Mononuclear cell (primary cell): ENCODE measurements at regions not wholly inside any gene's neighbourhood (a gene's known extent, or its start where the extent isn't known, plus 50 kb on each side); places are given as distances from the start of the nearest gene placed in this dataset.
"Not testable (repeated sequence)": the region's sequence is repeated elsewhere in the genome, so short reads cannot be mapped to it uniquely, and the experiment has no call there.

Experiments
- H3K27me3 ChIP-seq: 2 replicates; pipeline ENCODE4 v1.6.0; 2011; ENCODE audit warnings: low read length, control low read depth; ENCODE audit not compliant: insufficient read depth
- H3K4me1 ChIP-seq: 2 replicates; pipeline ENCODE4 v1.5.1; 2011; ENCODE audit warnings: mild to moderate bottlenecking, low read length, control low read depth; ENCODE audit not compliant: insufficient read depth
- H3K4me3 ChIP-seq: 2 replicates; pipeline ENCODE4 v1.5.1; 2011; ENCODE audit warnings: mild to moderate bottlenecking, low read length, moderate library complexity
- H3K9me3 ChIP-seq: 2 replicates; pipeline ENCODE4 v1.5.1; 2011; ENCODE audit warnings: low read depth, mild to moderate bottlenecking, control low read depth, low read length

DNA sequence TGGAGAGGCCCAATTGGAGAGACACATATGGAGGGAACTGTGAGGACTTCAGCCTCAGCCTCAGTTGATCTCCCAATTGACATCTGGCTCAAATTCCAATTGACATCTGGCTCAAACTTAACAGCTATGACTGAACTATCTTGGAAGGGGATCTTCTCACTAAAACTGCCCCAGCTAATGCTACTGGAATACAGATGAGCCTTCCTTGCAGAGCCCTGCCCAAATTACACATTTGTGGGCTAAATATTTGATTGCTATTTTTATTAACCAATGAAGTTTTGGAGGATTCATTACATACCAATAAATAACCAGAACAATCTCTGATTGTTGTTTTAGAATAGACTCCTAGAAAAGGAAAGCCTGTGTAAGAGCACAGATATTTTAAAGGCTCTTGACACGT, 189.0 kb upstream of the THUMPD2 start:
- no peaks in the 10 kb centered on the region for H3K9me3 ChIP-seq
- no peaks in the 10 kb centered on the region for H3K27me3 ChIP-seq
- no peak overlapping the region for H3K4me3 ChIP-seq
- H3K4me1 ChIP-seq: no peaks in the 10 kb centered on the region

DNA sequence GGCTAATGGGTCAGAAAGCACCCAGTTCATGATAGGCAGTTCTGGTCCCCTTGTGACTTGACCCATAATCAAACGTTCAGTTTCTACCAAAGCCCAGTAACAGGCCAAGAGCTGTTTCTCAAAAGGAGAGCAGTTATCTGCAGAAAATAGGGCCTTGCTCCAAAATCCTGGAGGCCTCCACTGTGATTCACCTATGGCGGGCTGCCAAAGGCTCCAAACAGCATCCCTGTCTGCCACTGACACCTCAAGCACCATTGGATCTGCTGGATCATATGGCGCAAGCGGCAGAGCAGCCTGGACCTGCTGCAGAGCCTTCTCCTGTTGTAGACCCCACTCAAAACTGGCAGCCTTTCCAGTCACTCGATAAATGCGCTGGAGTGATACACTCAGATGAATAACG, 181.6 kb upstream of the THUMPD2 start:
- not testable (repeated sequence) for H3K4me1 ChIP-seq, H3K9me3 ChIP-seq, H3K4me3 ChIP-seq, H3K27me3 ChIP-seq

DNA sequence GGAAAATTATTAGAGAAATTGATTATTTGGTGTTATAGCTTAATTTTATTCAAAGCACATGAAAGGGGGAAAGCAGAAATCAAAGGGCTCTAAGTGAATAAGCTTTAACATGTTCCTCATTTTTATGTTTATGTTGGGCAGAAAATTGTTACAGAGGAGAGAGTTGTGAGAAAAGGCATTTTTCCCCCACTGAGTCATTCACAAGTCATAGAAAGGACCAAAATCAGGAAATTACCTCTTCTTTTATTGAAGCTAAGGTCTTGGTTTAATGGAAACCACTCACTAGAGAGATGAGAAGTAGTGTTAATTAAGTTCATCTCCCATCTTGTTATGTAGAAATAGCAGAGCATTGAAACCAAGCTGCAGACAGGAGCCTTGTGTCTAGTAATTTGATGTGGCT, 175.3 kb upstream of the THUMPD2 start:
- Histone ChIP-seq H3K4me3 (no peak overlapping the region), H3K9me3 (no peaks in the 10 kb centered on the region), H3K4me1 (no peaks in the 10 kb centered on the region), H3K27me3 (no peaks in the 10 kb centered on the region)

DNA sequence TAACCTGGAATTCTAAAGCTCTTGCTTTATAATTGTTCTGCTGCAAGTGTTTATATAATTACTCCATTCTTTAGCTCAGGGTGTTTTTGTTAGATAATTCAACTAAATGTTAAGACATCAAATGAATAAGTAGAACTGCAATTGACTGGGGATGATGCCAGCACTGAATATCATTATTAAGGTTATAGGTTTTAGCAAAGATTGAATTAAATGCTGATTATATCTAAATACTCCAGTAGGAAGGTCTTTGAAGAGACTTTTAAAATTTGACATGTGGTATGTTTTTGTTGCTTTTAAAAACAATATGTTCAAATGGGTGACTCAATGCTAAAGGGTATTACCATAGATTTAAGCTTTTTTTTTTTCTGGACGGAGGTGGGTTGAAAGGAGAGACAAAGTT, 170.1 kb upstream of the THUMPD2 start:
- no peaks in the 10 kb centered on the region for H3K9me3 ChIP-seq
- no peak overlapping the region for H3K4me3 ChIP-seq
- no peaks in the 10 kb centered on the region for H3K4me1 ChIP-seq
- H3K27me3 ChIP-seq: no peaks in the 10 kb centered on the region

DNA sequence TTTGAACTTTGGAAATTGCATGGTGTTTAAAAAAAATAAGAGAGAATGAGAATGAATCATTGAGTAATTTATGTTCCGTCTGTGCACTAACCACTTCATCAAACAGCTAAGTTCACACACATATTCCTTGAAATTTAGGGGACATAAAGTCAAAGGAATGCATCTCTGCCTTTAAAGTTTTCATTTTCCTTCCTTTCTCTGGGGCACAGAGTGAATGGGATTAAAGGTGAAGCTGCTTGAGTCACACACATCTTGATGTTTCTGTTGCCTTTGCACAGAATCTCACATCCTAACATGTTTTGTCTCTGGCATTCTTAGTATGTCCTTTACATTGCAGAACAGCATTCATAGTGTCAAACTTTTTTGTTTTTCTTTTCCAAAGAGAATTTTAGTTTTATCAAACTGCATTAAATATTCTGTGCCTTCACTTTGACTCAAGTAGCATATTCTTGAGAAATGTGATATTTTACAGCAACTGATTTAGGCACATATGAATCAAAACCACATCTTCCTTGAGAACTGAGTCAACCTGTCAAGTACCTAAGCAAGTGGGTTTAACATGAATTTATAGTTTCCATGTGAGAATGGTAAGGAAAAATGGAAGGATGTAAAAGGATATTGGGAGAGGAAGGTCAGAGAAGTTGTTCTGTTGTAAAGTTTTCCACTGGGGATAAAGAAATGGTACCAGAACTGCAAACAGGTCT, 169.1 kb upstream of the THUMPD2 start:
- Histone ChIP-seq H3K4me3 (no peak overlapping the region), H3K27me3 (no peaks in the 10 kb centered on the region), H3K9me3 (no peaks in the 10 kb centered on the region)

DNA sequence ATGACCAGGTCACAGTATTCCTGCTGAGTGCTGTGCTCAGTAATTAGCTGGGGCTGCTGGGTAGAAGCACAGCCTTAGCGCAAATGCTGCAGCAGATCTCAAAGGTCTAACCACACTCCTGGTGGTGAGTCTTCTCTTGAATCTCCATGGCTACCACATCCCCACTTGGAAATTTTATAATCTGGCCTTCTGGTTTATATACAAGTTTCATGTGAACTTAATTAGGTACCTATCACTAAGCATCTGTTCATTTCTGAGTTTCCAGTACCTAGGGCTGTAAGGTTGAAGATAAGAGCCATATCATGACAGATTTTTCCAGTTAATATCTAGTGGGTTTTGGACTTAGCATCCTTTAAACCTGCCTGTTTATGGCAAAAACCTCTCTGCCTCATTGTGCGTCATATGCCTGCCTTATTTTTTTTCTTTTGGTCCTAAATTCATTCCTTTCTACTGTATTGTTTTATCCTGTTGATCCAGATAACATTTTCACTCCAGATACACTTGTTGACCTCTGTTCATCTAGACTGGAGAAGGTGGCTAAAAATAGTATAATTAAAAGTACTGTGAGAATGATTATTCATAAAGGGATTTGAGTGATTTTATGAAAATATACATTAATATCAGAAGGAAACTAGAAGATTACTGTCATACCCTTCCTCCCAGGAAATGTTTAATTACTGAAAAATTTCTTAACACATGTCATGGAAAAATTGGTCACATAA, 168.4 kb upstream of the THUMPD2 start:
- H3K4me1 ChIP-seq: no peaks in the 10 kb centered on the region
- no peaks in the 10 kb centered on the region for H3K9me3 ChIP-seq
- no peaks in the 10 kb centered on the region for H3K27me3 ChIP-seq
- H3K4me3 ChIP-seq: no peak overlapping the region

More for the DNA sequence above, 169.1 kb upstream of the THUMPD2 start:
- H3K4me1 ChIP-seq: no peaks in the 10 kb centered on the region

DNA sequence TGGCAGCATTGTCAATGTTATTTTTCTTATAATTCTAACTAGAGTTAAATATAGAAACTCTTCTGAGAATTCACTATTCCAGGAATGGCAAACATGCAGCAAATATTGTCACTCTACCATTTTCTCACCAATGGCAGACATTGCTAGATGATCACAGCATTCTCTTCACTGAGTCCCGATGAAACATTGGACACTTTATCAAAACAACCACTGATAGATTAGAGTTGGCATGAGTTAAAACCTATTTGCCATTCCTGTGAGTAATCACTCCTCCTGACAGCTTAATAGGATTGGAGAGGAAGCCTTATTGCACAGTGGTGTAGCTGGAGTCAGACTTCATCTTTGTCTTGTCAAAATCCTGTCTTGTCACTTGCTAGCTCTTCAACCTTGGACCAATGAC, 163.9 kb upstream of the THUMPD2 start:
- no peak overlapping the region for H3K4me3 ChIP-seq
- no peaks in the 10 kb centered on the region for H3K9me3 ChIP-seq
- H3K4me1 ChIP-seq: no peaks in the 10 kb centered on the region
- H3K27me3 ChIP-seq: no peaks in the 10 kb centered on the region

DNA sequence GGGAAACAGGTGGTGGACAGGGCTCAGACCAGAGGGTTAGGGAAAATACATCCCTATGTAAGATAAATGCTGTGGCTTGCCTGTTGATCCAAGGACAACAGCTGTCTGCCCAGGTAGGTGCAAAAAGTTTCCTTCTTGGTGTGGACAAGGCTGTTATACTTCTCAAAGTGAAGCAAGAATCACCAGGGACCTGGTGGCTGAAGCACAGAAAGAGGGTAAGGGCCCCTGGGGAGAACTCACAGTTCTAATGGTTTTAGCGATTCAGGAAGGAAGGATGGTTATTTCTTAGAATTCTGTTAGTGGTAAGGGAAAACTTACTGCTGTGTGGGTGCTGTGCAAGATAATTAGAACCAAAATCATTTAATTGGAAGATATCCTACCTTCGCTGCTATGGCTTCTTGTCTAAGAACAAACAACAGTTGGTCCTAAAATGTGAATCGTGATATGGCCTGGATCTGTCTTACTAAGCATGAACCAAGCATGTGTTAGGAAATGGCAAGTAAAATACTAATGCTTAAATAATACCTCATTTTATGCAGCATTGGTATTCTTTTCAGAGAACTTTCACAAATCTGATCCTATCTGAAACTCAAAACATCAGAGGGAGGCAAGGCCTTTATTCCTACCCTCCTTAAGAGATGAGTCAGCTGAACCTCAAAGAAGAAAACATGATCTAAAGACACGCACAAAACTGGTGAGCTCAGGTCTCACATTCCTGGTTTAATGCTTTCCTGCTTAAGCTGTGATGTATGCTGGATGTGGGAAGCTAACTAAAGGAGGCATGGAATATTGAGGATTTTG, 159.2 kb upstream of the THUMPD2 start:
- Histone ChIP-seq H3K4me1 (no peaks in the 10 kb centered on the region), H3K4me3 (no peak overlapping the region), H3K9me3 (no peaks in the 10 kb centered on the region), H3K27me3 (no peaks in the 10 kb centered on the region)

DNA sequence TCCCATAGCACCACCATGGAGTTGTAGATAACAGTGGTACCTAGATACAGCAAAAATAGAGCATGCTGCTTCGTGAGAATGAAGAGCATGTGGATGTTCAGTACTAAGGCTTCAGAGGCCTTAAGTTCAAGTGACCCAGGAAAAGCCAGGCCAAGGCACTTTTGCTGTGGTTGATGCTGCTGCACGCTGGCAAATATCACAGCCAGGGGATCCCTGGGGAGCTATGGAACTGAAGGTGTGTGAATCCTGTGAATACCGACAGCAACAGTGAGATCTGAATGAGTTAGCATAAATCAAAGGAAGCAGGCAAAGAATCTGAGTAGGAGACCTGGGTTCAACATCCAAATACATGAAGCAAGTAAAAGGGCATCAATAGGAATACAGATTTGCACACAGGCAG, 158.6 kb upstream of the THUMPD2 start:
- Histone ChIP-seq H3K4me3 (no peak overlapping the region), H3K27me3 (no peaks in the 10 kb centered on the region), H3K4me1 (no peaks in the 10 kb centered on the region), H3K9me3 (no peaks in the 10 kb centered on the region)

DNA sequence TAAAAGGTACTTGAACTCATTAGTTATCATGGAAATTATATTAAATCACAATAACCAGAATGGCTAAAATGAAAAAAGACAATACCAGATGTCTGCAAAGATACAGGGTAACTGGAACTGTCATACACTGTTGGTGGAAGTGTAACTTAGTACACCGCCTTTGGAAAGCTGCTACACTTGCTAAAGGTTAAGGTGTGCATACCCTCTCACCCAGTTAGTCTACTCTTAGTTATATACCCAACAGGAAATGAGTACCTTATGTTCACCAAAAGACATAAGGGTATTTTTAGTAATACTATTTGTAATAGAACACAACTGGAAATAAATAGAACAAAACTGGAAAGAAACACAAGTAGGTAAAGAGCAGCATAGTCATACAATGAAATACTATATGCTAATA, 155.8 kb upstream of the THUMPD2 start:
- Histone ChIP-seq H3K4me3 (no peak overlapping the region), H3K9me3 (no peaks in the 10 kb centered on the region), H3K27me3 (no peaks in the 10 kb centered on the region), H3K4me1 (no peaks in the 10 kb centered on the region)

DNA sequence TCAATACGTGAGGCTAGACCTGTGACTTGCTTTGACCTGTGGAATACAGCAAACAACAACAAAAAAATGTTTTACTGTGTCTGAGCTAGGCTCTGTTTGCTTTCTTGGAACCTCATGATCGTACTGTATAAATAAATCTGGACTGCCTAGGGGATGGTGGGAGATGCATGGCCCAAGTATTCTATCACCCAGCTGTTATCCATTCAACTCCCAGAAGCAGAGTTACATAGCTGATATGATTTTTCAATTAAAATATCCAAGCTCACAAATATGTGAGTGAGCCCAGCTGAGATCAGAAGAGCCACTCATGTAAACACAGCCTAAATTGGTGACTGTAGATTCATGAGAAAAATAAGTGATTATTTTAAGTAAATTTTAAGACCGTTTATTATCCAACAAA, 154.1 kb upstream of the THUMPD2 start:
- no peaks in the 10 kb centered on the region for H3K4me1 ChIP-seq
- no peak overlapping the region for H3K4me3 ChIP-seq
- H3K9me3 ChIP-seq: no peaks in the 10 kb centered on the region
- H3K27me3 ChIP-seq: no peaks in the 10 kb centered on the region

DNA sequence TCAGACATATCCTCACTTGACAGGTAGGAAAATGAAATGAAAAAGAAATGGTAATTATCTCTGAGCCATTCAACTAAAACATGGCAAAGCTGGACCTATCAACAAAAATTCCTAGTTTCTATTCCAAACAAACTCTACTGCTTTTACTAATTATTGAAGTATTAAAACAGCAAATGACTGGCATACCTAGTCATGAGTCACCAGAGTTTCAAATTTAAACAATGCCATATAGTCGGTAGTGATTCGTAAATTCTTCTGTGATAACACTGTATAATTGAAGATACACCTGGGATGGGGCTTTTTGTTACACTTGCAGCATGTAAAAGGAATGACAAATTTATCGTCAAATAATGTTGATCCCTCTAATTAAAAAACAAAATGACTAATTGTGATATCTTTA, 153.1 kb upstream of the THUMPD2 start:
- no peak overlapping the region for H3K4me3 ChIP-seq
- no peaks in the 10 kb centered on the region for H3K9me3 ChIP-seq
- H3K4me1 ChIP-seq: no peaks in the 10 kb centered on the region
- H3K27me3 ChIP-seq: no peaks in the 10 kb centered on the region

DNA sequence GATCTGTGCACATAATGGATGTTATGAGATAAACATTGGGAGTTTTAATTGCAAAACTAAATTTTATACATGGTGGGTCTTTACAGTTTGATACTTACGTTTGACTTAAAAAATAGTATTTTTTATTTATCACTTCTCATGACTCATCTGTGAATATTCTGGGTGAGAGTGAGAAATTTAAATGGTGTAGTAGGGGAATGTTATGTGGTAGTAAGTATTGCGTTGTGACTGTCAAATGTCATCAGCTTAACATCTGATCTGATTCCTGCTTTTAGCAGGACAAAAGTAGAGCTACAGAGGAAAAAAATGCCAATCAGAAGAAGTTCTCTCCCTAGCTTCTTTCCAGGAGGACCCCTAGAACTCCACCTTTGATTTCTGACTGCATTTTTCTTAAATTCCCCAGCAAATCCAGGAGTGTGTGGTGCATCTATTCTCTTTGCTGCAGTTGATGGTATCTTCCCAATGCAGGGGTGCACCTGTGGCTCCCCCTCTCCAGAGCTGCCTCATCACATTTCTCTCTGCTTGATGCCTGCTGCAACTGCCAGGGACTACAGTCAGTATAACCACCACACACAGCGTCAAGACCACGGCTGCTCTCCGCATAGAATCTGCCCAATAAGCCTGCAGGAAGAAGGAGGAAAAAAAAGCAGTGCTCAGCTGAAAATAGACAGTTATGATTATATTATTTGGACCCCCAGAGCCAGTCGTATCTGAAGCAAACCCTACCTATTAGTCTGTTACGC, 151.3 kb upstream of the THUMPD2 start:
- Histone ChIP-seq H3K9me3 (no peaks in the 10 kb centered on the region), H3K27me3 (no peaks in the 10 kb centered on the region), H3K4me3 (no peak overlapping the region), H3K4me1 (no peaks in the 10 kb centered on the region)

DNA sequence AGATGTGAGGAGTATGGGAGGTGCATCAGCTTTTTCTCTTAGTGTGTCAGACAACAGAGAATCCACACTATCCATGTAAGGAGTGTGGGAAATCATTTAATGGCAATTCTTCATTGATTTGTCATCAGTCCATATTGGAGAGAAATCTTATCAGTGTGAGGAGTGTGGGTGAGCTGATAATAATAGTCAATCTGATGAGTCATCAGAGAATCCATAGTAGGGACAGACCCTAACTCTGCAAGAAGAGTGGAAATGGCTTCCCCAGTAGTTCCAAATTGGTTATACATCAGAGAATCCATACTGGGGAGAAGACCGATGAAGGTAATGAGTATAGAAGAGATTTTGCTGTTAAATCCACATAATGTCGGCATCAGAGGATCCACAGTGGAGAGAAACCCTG, 150.5 kb upstream of the THUMPD2 start:
- no peak overlapping the region for H3K4me3 ChIP-seq
- H3K9me3 ChIP-seq: no peaks in the 10 kb centered on the region
- no peaks in the 10 kb centered on the region for H3K4me1 ChIP-seq
- H3K27me3 ChIP-seq: no peaks in the 10 kb centered on the region

DNA sequence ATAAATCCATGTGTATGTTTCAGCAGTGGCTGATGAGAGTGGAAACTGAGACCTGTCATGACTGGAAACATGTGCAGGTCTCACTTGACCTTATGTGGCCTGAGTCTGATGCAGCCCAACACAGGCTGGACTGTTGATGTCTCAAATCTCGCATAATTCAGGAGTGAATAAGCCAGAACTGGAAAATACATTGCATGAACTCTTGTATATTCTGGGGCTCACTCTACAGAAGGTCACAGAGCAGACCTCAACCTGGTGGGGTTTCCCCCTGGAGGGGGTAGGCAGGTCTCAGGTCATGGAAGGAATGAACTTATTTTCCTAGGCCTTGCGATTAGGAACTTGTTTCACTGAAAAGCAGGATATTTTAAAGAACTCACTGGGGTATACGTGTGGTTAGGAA, 146.3 kb upstream of the THUMPD2 start:
- H3K4me1 ChIP-seq: no peaks in the 10 kb centered on the region
- no peaks in the 10 kb centered on the region for H3K27me3 ChIP-seq
- no peak overlapping the region for H3K4me3 ChIP-seq
- H3K9me3 ChIP-seq: no peaks in the 10 kb centered on the region
